H9 (cell line): ENCODE measurements at regions not wholly inside any gene's neighbourhood (a gene's known extent, or its start where the extent isn't known, plus 50 kb on each side); places are given as distances from the start of the nearest gene placed in this dataset.

Source experiments
- DNase-seq: peaks from one replicate; pipeline ENCODE4 v3.0.0-alpha.2; 2017
- H2AFZ ChIP-seq: one replicate; pipeline ENCODE4 v1.6.1; 2013; ENCODE audit warnings: mild to moderate bottlenecking, low read length, control low read depth, moderate library complexity
- H2AK5ac ChIP-seq: 2 replicates; pipeline ENCODE4 v1.6.1; 2013; ENCODE audit warnings: low read length, control low read depth, mixed read lengths; ENCODE audit not compliant: insufficient read length
- H2BK120ac ChIP-seq: one replicate; pipeline ENCODE4 v1.6.1; 2013; ENCODE audit warnings: low read depth, mild to moderate bottlenecking, low read length, control low read depth, inconsistent platforms; ENCODE audit not compliant: poor library complexity, severe bottlenecking
- H2BK12ac ChIP-seq: 2 replicates; pipeline ENCODE4 v1.6.1; 2013; ENCODE audit warnings: low read length, control low read depth, mixed read lengths, low read depth; ENCODE audit not compliant: insufficient read length
- H2BK15ac ChIP-seq: 2 replicates; pipeline ENCODE4 v1.6.1; 2013; ENCODE audit warnings: low read depth, low read length, control low read depth
- H2BK20ac ChIP-seq: one replicate; pipeline ENCODE4 v1.6.1; 2013; ENCODE audit warnings: low read depth, mild to moderate bottlenecking, low read length, control low read depth, inconsistent platforms; ENCODE audit not compliant: poor library complexity, severe bottlenecking
- H2BK5ac ChIP-seq: 2 replicates; pipeline ENCODE4 v1.6.1; 2013; ENCODE audit warnings: low read length, control low read depth, mixed read lengths; ENCODE audit not compliant: insufficient read length
- H3K14ac ChIP-seq: 2 replicates; pipeline ENCODE4 v1.6.1; 2013; ENCODE audit warnings: low read length, control low read depth; ENCODE audit not compliant: insufficient read depth
- H3K18ac ChIP-seq: 2 replicates; pipeline ENCODE4 v1.6.1; 2013; ENCODE audit warnings: low read depth, mild to moderate bottlenecking, mixed read lengths, low read length, control low read depth; ENCODE audit not compliant: insufficient read length
- H3K23ac ChIP-seq: 2 replicates; pipeline ENCODE4 v1.6.1; 2013; ENCODE audit warnings: low read length, control low read depth, mixed read lengths, low read depth; ENCODE audit not compliant: insufficient read length
- H3K23me2 ChIP-seq: 2 replicates; pipeline ENCODE4 v1.6.1; 2013; ENCODE audit warnings: low read depth, mild to moderate bottlenecking, mixed read lengths, low read length, control low read depth; ENCODE audit not compliant: insufficient read length, poor library complexity, severe bottlenecking
- H3K27ac ChIP-seq: 2 replicates; pipeline ENCODE4 v1.5.1; 2013; ENCODE audit warnings: low read length, control low read depth, mixed read lengths, low read depth; ENCODE audit not compliant: insufficient read length
- H3K27me3 ChIP-seq: 2 replicates; pipeline ENCODE4 v1.6.1; 2013; ENCODE audit warnings: low read length, control low read depth, inconsistent platforms; ENCODE audit not compliant: insufficient read depth
- H3K4ac ChIP-seq: 2 replicates; pipeline ENCODE4 v1.6.1; 2013; ENCODE audit warnings: low read depth, mild to moderate bottlenecking, control low read depth, inconsistent platforms, low read length, moderate library complexity
- H3K4me1 ChIP-seq: 2 replicates; pipeline ENCODE4 v1.6.1; 2013; ENCODE audit warnings: low read length, control low read depth, inconsistent platforms; ENCODE audit not compliant: insufficient read depth
- H3K4me2 ChIP-seq: 2 replicates; pipeline ENCODE4 v1.6.1; 2013; ENCODE audit warnings: low read length, control low read depth, mixed read lengths; ENCODE audit not compliant: insufficient read length, insufficient read depth
- H3K56ac ChIP-seq: 2 replicates; pipeline ENCODE4 v1.6.1; 2013; ENCODE audit warnings: low read depth, mild to moderate bottlenecking, mixed read lengths, low read length, control low read depth; ENCODE audit not compliant: insufficient read length
- H3K79me1 ChIP-seq: 2 replicates; pipeline ENCODE4 v1.6.1; 2013; ENCODE audit warnings: low read depth, mild to moderate bottlenecking, moderate library complexity, low read length, control low read depth, inconsistent platforms; ENCODE audit not compliant: insufficient read depth, poor library complexity, severe bottlenecking
- H3K79me2 ChIP-seq: 2 replicates; pipeline ENCODE4 v1.6.1; 2013; ENCODE audit warnings: low read length, control low read depth, inconsistent platforms; ENCODE audit not compliant: insufficient read depth
- H3K9ac ChIP-seq: 2 replicates; pipeline ENCODE4 v1.6.1; 2013; ENCODE audit warnings: low read length, control low read depth, mixed read lengths; ENCODE audit not compliant: insufficient read length; ENCODE audit errors: extremely low read depth
- H3K9me3 ChIP-seq: one replicate; pipeline ENCODE4 v1.6.1; 2013; ENCODE audit warnings: low read depth, low read length, inconsistent platforms; ENCODE audit not compliant: control insufficient read depth
- H3T11ph ChIP-seq: one replicate; pipeline ENCODE4 v1.6.1; 2013; ENCODE audit warnings: mild to moderate bottlenecking, low read length, control low read depth, inconsistent platforms
- H4K20me1 ChIP-seq: one replicate; pipeline ENCODE4 v1.6.1; 2013; ENCODE audit not compliant: control insufficient read depth, insufficient read length, insufficient read depth
- H4K5ac ChIP-seq: 2 replicates; pipeline ENCODE4 v1.6.1; 2013; ENCODE audit warnings: low read depth, mild to moderate bottlenecking, mixed read lengths, low read length, control low read depth; ENCODE audit not compliant: insufficient read length
- H4K8ac ChIP-seq: replicated peaks from 2 replicates; pipeline ENCODE4 v1.6.1; 2013; ENCODE audit warnings: low read length, control low read depth, mixed read lengths, low read depth; ENCODE audit not compliant: insufficient read length
- H4K91ac ChIP-seq: 2 replicates; pipeline ENCODE4 v1.6.1; 2013; ENCODE audit warnings: low read depth, mild to moderate bottlenecking, moderate library complexity, mixed read lengths, low read length, control low read depth; ENCODE audit not compliant: insufficient read length
- H3K27ac Mint-ChIP-seq, 3 experiments: 2 replicates in 2 of 3; 3 replicates in 1 of 3; pipeline ENCODE4 v1.8.0; 2020 to 2021; ENCODE audit warnings: mixed read lengths in 3 of 3, mild to moderate bottlenecking in 1 of 3, moderate library complexity in 1 of 3
- H3K27me3 Mint-ChIP-seq: 2 replicates; pipeline ENCODE4 v1.8.0; 2021; ENCODE audit warnings: low read depth, mild to moderate bottlenecking, moderate library complexity, mixed read lengths
- H3K36me3 Mint-ChIP-seq, 3 experiments: 2 replicates in 2 of 3; 3 replicates in 1 of 3; pipeline ENCODE4 v1.8.0; 2020 to 2021; ENCODE audit warnings: low read depth in 3 of 3, mixed read lengths in 3 of 3; ENCODE audit not compliant: insufficient read depth in 1 of 3
- H3K4me1 Mint-ChIP-seq, 2 experiments: 2 replicates each; pipeline ENCODE4 v1.8.0; 2020; ENCODE audit warnings: mixed read lengths in 2 of 2
- H3K4me3 Mint-ChIP-seq, 2 experiments: 2 replicates in 1 of 2; 3 replicates in 1 of 2; pipeline ENCODE4 v1.8.0; 2020 to 2021; ENCODE audit warnings: mild to moderate bottlenecking in 2 of 2, mixed read lengths in 2 of 2, moderate library complexity in 1 of 2
- H3K9me3 Mint-ChIP-seq, 2 experiments: 2 replicates in 1 of 2; 3 replicates in 1 of 2; pipeline ENCODE4 v1.8.0; 2020; ENCODE audit warnings: mild to moderate bottlenecking in 2 of 2, mixed read lengths in 2 of 2, moderate library complexity in 1 of 2
- WGBS: extraction: QIAGEN DNeasy Blood & Tissue Kit; methylation state at CpG from one replicate; pipeline ENCODE4 v1.1.7; 2013; ENCODE audit warnings: missing lambda C conversion rate, low lambda C conversion rate, mixed read lengths; ENCODE audit not compliant: insufficient read length; ENCODE audit errors: extremely low coverage; 5-methylcytosine and 5-hydroxymethylcytosine counted together
- TF ChIP-seq, protein P1 (sequence below): fragments of 200-600 bp; sonication (generic); conservative IDR thresholded peaks from 3 replicates; pipeline ENCODE4 v1.8.0; 2021; ENCODE audit warnings: antibody characterized with exemption, mild to moderate bottlenecking

DNA sequence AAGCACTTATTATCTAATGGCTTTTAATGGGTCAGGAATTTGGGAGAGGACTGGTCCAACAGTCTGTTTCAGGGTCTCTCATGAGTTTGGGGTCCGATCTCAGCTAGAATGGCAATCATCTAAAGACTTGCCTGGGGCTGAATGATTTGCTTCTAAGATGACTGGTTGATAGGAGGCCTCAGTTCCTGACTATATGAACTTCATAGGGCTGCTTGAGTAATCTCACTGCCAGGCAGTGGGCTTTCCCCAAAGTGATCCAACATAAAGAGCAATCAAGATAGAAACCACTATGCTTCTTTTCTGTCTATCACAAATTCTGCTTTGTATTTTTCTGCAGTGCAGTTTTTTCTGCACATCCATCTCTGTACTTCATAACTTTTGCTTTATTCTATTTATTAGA, 793.5 kb upstream of the CHAC2 start:
- Mint-ChIP-seq H3K4me3 (no peak overlapping the region), H3K27me3 (no peaks in the 10 kb centered on the region), H3K36me3 (no peaks in the 10 kb centered on the region), H3K9me3 (no peaks in the 10 kb centered on the region), H3K4me1 (peaks cover 0 to 2% of the 10 kb centered on the region in 2 experiments; a peak in 2 of 4 replicates), H3K27ac (no peak overlapping the region)
- H3K79me1 ChIP-seq: no peaks in the 10 kb centered on the region
- no peak overlapping the region for H3K4ac ChIP-seq
- TF ChIP-seq, protein P1, sequence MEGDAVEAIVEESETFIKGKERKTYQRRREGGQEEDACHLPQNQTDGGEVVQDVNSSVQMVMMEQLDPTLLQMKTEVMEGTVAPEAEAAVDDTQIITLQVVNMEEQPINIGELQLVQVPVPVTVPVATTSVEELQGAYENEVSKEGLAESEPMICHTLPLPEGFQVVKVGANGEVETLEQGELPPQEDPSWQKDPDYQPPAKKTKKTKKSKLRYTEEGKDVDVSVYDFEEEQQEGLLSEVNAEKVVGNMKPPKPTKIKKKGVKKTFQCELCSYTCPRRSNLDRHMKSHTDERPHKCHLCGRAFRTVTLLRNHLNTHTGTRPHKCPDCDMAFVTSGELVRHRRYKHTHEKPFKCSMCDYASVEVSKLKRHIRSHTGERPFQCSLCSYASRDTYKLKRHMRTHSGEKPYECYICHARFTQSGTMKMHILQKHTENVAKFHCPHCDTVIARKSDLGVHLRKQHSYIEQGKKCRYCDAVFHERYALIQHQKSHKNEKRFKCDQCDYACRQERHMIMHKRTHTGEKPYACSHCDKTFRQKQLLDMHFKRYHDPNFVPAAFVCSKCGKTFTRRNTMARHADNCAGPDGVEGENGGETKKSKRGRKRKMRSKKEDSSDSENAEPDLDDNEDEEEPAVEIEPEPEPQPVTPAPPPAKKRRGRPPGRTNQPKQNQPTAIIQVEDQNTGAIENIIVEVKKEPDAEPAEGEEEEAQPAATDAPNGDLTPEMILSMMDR: no peak
- H3K14ac ChIP-seq: no peak overlapping the region
- H3K18ac ChIP-seq: no peak overlapping the region
- no peak overlapping the region for H2BK15ac ChIP-seq
- no peak overlapping the region for H2BK5ac ChIP-seq
- no peak overlapping the region for H3T11ph ChIP-seq
- no peaks in the 10 kb centered on the region for H3K79me2 ChIP-seq
- no peaks in the 10 kb centered on the region for H3K4me1 ChIP-seq
- no peak overlapping the region for H3K56ac ChIP-seq
- H3K27ac ChIP-seq: no peak overlapping the region
- no peak overlapping the region for H2AFZ ChIP-seq
- H4K5ac ChIP-seq: no peak overlapping the region
- DNase-seq: no peak
- no CpG with 5 or more reads among the region's 1 CpG for WGBS
- no peaks in the 10 kb centered on the region for H3K23me2 ChIP-seq
- no peak overlapping the region for H3K9ac ChIP-seq
- no peaks in the 10 kb centered on the region for H3K27me3 ChIP-seq
- no peaks in the 10 kb centered on the region for H3K9me3 ChIP-seq
- no peaks in the 10 kb centered on the region for H4K20me1 ChIP-seq
- H2BK20ac ChIP-seq: no peak overlapping the region
- H2BK120ac ChIP-seq: no peak overlapping the region
- no peak overlapping the region for H2BK12ac ChIP-seq
- no peak overlapping the region for H4K8ac ChIP-seq
- H4K91ac ChIP-seq: no peak overlapping the region
- no peak overlapping the region for H3K23ac ChIP-seq
- no peak overlapping the region for H3K4me2 ChIP-seq
- no peak overlapping the region for H2AK5ac ChIP-seq
